Activated naive CD4-positive, alpha-beta T cell treated with anti-CD3 and anti-CD28 coated beads, Interleukin-2, amount 50 U/mL, for 16 hours (primary cell): ENCODE measurements at regions not wholly inside any gene's neighbourhood (a gene's known extent, or its start where the extent isn't known, plus 50 kb on each side); places are given as distances from the start of the nearest gene placed in this dataset.
"Not testable (repeated sequence)": the region's sequence is repeated elsewhere in the genome, so short reads cannot be mapped to it uniquely, and the experiment has no call there.

ENCODE experiments used
- DNase-seq: peaks from one replicate; pipeline ENCODE4 v3.0.0-alpha.2; 2020

DNA sequence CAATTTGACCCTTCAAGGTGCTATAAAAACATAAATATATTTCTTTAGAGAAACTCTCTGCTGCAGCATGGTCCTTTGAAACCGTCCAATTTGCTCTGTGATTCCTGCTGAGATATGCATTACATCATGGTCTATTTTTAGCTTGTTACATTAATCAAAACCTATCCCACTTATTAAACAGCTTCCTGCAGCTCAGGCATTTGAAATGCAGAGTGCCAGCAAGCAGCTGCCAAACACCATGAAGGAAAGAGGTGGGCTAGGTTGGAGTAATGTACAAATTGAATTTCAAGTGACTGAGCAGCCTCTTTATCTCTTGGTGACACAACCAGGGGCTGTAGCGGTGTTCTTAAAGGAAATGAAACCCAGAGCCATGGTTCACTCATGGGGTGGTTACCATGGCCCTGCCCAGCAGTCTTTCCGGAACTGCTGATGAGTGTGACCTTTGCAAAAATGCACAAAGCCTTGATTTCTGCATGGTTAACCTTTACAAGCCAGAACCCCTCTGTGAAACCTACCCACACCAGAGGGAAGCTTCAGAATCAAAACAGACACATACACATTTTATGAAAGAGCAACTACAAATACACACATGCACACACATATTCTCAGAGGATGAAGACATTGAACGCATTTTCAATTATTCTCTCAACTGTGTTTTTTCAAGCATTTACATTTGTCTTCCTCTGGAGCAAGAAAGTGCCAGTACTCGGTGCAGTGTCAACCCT, 155.8 kb upstream of the ZNF608 start:
- no peak for DNase-seq

DNA sequence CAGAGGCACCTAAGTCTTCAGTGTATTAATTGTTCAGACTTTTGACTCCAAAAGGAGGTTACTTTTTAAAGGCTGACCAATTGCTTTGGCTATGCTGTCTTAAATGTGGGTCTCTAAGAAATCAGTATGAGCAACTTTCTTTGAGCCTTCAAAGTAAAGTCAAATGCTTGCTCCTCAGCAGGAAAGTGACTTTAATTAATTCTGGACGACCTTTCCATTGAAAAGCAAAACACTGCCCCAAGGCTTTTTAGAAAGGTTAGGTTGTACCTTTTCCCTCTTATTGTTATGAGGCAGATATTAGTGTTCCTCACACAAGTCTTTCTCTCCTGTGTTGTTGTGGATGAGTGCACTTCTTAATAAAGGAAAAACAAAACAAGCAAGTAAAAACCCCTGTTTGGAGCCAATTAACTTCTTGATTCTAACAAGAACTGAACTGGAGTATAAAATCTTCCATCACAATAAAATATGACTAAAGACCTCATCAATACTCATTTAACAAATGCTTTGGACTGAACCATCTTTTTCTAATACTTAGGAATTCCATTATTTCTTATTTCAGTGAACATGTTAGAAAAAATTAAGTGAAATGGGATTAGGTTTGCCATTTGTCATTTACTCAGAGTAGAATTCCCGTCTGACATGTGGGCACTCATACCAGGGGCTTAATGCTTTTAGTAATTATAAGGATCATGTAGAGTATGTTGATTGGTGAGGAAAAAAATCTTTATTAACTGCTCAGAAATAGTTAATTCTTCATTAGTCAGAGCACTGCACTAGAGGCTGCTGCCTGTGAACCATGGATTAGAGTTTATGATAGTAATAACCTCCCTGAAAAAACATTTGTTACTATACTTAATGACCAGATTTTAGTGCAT, 159.1 kb upstream of the ZNF608 start:
- no peak for DNase-seq

DNA sequence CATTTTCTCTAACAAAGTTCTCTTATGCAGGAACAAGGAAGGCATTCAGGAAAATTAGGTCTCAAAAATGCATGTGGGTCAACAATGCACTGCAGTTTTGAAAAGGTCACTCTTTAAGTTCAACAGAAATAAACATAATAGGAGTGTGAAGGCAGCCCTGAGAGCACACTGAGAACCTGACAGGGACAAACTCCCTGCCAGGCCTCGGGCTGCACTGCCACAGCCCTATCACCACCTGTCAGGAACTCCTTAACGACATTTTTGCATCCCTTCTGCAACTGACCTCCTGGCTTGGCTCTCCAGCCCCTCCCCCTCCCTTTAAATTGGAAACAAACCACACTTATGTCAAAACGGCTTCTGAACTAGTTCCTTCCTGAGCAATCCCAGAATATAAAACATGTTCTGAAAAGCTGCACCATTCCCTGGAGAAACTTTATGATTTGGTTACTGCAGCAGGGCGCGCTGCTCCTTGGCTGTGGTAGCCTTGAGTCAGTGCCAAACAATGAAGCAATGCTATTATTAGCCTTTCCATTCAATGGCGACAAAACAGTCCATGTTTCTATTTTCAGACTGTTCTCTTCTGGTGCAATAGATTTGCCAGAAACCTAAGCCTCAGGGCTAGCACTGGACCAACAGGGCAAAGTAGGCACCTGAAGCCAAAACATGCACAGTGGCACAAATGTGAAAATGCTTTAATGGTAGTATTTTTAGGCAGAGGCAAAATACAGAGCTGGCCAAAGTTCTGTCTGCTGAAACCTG, 160.1 kb upstream of the ZNF608 start:
- no peak for DNase-seq

GRCh38 chr5:124907098-124907644, 160.7 kb upstream of the ZNF608 start:
- DNase-seq: no peak

DNA sequence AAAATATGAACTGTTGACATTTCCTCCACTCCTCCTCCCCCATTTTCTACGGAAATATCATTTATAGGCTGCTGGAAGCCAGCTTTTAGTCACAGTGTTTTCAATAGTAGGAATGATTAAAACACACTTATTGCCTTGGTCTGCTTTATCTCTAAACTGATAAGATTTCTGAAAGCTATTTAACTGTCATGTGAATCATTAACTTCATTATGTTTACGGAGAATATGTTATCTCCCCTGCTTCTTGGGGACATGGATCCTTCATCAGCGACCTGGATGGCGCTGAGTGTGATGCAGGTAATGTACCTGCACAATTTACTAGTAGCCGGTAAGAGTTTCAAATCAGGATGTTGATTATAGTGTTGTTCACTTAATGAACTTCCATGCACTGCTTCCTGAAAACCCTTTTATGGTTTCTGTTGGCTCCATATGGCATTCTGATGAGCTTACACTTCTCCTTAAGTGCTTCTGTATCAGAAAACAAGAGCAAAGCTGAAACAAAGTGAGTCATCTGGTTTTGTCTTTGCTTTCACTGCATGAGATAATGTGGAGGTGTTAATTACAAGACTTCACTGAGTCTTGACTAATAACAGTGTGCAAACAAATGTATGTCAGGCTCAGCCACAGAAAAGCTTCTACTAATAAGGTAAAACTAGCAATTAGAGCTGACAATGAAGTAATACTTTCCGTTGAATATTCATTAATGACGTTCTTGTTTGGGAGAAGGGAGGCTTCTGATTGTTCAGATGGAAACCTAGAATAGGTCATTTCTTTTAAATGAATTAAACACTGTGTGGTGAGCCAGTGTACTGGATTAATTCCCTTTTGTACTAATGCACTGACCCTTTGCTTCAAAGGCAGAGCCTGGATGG, 162.4 kb upstream of the ZNF608 start:
- DNase-seq: no peak

DNA sequence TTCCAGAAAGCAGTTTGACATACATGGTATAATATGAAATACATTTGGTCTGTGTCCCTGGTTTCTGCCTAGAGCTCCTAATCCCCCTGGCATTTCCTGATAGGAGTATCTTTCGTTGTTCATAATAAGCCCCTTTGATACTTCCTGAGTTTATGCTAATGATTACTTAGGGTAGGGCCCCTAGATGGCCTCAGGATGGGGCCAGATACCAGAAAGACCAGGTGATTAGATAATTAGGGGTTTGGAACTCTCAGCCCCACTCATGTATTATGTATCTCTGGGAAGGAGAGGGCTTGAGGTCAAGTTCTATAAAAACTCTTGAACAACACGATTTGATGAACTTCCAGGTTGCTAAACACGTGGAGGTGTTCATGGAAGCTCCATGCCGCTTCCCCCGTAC, 163.3 kb upstream of the ZNF608 start:
- DNase-seq: no peak

DNA sequence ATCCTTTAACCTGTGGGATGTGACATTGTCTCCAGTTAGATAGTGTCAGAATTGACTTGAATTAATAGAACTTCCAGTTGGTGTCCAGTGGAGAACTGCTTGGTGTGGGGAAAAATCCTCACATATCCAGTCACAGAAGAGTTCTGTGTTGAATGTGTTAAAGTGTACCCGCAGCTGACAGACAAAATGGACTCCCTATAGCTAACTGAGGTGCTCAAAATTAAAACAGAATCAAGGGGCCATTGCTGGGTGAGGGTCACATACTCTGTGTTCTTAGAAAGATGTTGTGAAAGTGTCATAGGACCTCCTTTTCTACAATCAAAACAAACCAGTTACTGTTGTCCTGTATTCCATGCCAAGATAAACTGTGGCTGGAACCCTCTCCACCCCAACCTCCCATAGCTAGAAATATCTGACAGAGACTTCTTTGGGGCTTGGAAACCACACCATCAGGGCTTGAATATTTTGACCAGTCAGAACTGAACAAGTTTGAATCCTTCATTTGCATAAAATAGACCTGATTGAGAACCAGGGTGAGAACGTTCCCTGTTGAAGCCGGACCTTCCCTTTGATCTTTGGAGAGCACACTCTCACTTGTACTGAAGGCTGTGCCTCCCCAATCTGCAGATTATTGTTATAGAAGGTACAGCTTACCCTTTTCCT, 164.0 kb upstream of the ZNF608 start:
- no peak for DNase-seq

DNA sequence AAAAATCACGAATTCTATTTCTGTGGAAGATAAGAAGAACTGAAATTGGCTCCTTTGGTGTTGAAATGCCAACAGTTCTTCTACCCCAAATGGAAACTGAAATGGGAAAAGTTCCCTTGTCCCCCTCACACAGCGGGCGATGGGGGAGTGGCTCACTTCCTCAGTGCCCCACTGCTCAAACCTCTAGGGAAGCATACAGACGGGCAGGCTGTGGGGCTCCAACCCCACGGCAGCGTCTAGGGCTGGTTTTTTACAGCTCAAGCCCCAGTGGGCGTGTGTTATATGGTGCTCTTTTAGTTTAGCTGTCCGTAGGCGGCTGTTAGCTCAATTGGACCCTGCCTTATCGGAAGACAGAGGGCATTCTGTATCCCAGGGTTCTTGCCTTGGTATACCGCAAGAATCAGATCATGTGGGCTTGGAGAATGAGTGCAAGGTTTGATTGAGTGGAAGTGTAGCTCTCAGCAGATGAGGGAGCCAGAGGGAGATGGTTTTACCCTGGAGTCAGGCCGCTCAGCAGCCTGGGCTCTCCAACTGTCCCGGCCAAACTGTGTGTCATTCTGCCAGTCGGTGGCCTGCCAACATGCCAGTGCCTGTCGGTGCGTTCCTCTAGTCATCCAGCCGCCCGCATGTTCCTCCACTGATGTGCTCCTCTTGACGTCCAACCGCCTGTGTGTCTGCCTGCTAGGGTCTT, 166.3 kb upstream of the ZNF608 start:
- DNase-seq: no peak

GRCh38 chr5:124913329-124913653, 166.9 kb upstream of the ZNF608 start:
- DNase-seq: no peak

- not testable (repeated sequence) for DNase-seq
These were observed 169.9 kb upstream of the ZNF608 start for GRCh38 chr5:124916313-124916712.

- no peak for DNase-seq
These were observed 172.2 kb upstream of the ZNF608 start for GRCh38 chr5:124918618-124919017.

GRCh38 chr5:124919076-124919475, 172.6 kb upstream of the ZNF608 start:
- DNase-seq: no peak

- no peak for DNase-seq
These were observed 173.5 kb upstream of the ZNF608 start for GRCh38 chr5:124919747-124920525.

GRCh38 chr5:124920909-124921666, 174.6 kb upstream of the ZNF608 start:
- DNase-seq: no peak

GRCh38 chr5:124921694-124922093, 175.3 kb upstream of the ZNF608 start:
- DNase-seq: no peak

DNA sequence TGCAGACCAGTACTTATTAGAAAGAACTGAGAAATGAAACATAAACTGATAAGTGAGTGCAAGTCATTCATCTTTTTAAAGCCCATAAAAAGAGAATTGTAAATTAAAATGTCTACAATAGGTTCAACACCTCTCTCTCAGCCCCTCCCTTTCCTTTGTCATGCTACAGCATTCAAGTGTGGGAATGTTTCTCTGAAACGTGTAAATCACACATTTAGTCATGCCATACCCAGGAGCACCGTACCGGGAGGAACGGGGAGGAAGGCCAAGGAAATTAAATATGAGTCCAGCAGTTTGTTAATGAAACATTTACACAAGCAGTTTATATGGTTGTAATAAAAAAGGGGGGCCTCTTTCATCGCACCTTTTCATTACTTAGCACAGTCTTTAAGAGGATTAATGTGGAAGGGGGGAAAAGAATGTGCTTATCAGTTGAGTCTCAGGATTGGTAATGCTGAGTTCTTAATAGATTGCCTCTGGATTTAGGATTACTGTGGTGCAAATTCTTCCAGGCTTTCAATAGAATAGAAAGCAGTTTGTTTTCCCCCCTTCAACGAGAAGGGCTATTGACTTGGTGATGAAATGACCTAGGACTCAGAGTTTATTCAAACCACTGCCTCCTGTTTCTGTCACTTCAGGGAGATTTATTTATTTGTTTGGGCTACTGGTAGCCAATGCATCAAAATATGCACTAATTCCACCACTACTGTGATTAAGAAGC, 176.0 kb upstream of the ZNF608 start:
- DNase-seq: no peak

DNA sequence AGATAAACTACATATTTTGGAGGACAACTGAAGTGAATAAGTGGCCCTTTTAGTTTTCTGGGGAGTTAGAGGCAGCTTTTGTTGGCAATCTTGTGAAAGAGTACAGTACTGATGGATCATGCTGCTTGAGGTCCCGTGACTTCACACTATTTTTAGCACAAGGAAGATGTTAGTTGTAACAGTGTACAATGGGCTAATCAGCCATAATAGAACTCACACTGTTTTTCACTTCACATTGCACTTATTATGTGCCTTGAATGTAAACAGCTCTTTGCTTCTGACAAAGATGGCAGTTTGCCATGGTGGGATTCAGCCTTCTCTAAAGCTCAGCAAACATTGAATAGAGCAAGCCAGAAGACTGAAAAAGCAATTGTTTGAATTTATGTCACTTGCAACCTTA, 176.7 kb upstream of the ZNF608 start:
- no peak for DNase-seq

DNA sequence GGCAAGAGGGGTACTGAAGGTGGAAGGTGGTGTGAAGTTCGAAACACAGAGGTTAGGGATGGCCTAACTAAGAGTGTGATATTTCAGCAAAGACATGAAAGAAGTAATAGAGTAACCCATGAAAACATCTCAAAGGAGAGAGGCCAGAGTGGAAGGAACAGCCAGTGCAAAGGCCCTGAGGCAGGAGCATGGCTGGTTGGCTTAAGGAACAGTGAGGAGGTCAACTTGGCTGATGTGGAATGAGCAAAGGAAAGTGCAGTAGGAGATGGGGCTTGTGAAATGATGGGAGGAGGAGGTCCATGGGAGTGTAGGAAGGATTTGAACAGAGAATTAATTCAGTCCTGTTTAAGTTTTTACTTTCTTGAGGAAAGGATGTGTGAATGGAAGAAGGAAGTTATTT, 178.3 kb upstream of the ZNF608 start:
- DNase-seq: no peak

- DNase-seq: no peak
These were observed 181.3 kb upstream of the ZNF608 start for GRCh38 chr5:124927735-124928134.
